GM03348 (cell line): ENCODE measurements at regions not wholly inside any gene's neighbourhood (a gene's known extent, or its start where the extent isn't known, plus 50 kb on each side); places are given as distances from the start of the nearest gene placed in this dataset.
"Not testable (repeated sequence)": the region's sequence is repeated elsewhere in the genome, so short reads cannot be mapped to it uniquely, and the experiment has no call there.

ENCODE experiments used
- DNase-seq: peaks from one replicate; pipeline ENCODE4 v3.0.0; 2012; ENCODE audit warnings: low spot score

DNA sequence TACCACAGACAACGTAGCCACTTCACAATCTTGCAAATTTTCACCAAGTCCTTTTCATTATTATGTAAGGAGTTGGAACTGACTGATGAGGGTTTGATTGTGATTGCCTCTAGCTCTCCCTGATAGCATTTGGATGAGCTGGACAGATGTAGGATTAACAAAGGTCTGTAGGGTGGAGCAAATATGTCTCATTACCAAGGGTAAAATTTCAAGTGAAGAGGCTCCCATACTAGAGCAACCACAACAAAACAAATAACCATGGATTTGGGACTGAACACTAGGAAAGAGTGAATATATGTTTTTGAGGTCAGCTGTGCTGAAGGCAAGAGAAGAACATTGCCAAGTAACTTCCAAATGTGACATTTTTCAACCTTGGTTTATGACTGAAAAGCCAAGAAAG is 281.7 kb downstream of the NEBL start:
- DNase-seq: no peak

DNA sequence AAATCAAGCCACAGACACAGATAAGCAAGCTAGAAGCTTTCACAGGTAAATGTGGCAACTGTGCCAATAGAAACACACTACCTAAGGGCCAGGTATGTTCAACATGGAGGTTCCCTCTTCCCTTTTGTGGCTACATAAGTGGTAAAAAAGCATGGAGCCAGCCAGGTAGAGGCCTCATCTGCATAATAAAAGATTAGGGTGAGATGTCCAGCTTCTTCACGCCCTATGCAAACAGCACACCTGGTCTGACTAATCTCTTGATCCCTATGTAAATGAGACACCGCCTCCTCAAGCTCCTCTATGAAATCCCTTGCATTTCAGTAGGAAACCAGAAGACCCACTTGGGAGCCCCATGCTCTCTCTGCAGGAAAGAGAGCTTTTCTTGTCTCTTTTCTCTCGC is 282.2 kb downstream of the NEBL start:
- no peak for DNase-seq

DNA sequence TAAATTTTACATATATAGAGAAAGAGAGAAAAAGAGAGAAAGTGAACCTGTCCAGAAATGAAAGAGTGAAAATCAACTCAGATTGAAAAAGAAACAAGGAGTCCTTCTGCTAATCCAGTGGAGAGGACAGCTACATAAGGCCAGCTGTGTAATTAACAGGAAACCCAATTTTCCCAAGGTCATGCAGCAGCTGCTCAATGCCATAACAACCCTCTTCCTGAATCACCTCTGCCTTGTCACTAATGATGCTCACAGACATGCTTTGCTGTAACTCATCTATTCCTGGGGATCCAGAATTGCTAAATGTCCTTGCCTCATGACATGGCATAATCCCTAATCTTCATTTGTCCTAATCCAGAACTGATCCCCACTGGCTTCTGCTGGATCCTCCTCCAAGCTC is 288.6 kb downstream of the NEBL start:
- no peak for DNase-seq

- DNase-seq: no peak
Measured at GRCh38 chr10:20606985-20607384, 290.1 kb downstream of the NEBL start.

DNA sequence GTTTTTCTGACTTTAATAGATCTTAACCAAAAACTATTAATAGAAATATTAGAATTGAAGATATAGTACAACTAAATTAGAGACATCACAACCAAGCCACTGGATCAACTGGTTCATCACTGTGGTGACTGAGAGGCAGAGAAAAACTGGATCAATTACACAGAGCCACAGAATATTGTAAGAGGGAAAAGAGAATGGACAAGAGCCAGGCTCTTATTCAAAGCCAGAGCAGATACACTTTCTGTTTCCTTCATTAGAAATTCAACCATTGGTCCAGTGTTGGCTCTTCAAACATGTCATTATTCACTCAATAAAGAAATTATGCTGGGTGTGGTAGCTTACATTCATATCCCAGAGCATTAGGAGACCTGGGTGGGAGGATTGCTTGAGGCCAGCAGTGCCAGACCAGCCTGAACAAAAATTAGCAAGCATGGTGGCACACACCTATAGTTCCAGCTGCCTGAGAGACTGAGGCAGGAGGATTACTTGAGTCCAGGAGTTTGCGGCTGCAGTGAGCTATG is 295.1 kb downstream of the NEBL start:
- DNase-seq: no peak

DNA sequence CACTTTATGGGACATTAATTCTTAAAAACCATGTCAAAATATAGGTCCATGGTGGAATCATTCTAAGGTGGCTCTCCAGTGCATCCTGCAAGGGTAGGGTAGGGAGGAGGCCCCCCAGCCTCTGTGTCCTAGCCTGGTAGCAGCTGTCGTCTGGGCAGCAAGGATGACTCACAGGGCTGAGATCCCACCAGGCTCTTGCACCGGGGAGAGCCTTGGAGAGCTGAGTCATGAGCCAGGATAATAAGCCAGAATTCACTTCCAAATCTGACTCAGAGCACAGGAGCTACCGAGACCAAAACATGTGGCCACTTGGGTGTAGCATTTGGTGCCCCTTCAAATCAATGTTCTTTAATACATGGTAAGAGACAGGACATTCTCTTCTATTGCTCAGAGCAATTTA is 298.5 kb downstream of the NEBL start:
- DNase-seq: peak; percentile 24

DNA sequence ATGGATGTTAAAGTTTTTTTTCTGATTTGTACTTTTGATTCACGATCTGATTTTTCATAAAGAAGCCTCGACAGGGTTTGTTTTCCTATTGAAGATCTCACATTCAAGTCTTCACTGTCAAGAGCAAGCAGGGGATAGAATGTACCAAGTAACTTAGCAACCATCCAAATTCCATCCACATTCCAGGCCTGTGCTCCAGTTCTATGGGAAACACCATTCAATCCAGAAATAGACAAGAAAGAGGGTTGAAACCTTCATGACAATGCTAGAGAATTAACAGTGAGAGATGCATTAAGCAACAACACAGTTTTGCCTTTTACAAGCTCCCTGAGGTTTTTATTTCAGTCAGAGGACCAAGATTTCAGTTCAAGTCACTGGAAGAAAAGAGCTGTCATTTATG is 300.2 kb downstream of the NEBL start:
- DNase-seq: no peak

DNA sequence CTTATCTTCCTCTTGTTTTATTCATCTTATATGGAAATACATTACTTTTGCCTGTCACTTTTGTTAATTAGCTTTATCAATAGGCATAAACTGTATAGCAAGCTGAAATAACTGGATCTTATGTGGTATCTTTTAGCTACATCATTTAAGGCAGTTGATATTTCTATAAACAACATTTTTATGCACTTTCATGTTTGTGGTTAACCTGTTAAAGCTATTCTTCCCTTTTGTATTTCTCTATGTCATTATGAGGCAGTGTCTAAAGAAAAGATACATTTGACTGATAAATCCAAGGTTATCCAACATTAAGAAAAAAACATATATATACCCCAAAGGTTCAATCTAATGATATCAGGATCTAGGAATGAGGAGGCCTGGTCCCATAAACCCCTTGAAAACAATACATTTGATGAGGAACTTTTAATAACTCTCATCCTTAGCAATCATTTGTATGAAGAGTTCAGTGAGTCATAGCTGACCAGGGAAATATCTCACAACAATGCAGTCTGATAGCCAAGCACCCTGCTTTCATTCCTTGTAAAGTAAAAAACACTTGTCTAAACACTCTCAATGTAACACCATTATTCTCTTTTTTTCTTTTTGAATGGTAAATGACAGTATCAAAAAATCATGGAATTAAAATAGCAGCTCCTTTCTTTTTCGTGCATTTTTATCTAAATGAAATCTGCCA is 300.9 kb downstream of the NEBL start:
- DNase-seq: no peak

DNA sequence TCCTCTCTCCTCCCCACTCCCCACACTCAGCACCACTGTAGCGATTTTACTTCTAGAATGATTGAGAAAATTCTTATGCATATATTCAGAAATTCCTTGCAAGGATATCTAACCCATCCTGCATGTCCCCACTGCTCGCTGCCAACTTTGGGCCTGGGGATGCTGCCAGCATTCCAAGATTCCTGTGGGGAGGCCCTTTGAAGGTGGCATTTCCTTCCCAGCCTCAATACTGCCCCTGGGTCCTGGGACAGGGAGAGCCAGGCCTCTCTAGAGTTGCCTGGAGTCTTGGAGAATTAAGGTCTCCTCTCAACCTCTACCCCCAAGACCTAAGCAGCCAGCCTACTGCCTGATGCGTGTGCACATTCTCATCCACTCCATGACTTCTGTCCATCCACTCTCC is 303.5 kb downstream of the NEBL start:
- DNase-seq: no peak

- DNase-seq: no peak
Measured at GRCh38 chr10:20582041-20582440, 315.1 kb downstream of the NEBL start.

DNA sequence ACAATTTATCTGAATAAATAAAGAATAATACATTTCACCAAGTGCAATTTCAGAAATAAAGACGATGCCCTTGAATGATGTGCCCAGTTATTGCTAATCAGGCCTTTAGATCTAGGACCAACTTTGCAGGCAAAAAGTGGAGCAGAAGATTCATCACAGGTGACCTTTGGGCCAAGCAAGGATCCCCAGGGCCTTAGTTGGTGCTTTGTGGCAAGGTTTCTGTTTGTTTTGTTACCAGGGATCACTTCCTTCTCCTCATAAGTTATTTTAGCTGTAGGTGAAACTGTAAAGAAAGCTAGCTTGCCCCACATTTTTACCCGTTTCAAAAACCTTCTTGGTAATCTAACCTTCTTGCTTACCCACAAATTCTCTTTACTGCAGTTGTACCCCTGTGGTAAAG is 323.2 kb downstream of the NEBL start:
- DNase-seq: no peak

- DNase-seq: not testable (repeated sequence)
Measured at GRCh38 chr10:20555990-20556389, 341.1 kb downstream of the NEBL start.

DNA sequence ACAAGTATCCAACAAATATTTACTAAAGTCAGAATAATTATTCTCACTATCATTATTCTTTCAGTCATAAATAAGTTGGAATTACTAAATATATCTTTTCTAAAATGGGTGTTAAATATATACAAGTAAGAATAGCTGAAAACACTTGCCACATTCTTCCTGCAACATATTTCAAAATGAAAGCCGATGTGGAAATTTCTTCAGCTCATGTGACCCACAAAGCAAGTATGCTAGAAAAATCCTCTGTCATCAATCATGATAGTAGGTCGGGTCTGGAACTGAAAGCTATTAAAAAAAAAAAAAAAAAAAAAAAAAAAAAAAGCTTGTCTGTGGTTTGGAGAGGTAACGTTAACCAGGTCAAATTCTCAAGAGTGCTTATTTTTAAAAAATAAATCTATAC is 344.7 kb downstream of the NEBL start:
- no peak for DNase-seq

DNA sequence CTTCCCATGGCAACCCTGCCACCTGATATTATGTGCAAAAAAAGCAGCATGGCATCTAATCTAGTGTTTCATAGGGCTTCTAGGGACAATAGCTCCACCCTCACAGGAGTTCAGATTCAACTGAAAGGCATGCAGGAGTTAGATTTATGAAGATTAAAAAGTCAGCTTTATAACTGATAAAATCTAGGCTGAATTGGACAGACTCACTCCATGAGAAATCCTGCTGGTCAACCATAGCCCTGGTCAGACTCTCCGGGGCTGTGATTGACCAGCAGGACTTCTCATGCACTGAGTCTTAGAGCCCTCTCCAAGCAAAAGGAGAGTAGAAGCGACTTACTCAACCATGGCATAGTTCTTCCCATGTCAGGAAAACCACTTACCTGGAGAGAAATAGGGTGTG is 345.4 kb downstream of the NEBL start:
- no peak for DNase-seq

- DNase-seq: no peak
Measured at GRCh38 chr10:20535897-20536881, 360.9 kb downstream of the NEBL start.

GRCh38 chr10:20531241-20531883 is 365.7 kb downstream of the NEBL start:
- not testable (repeated sequence) for DNase-seq

GRCh38 chr10:20521186-20521585 is 375.9 kb downstream of the NEBL start:
- no peak for DNase-seq

DNA sequence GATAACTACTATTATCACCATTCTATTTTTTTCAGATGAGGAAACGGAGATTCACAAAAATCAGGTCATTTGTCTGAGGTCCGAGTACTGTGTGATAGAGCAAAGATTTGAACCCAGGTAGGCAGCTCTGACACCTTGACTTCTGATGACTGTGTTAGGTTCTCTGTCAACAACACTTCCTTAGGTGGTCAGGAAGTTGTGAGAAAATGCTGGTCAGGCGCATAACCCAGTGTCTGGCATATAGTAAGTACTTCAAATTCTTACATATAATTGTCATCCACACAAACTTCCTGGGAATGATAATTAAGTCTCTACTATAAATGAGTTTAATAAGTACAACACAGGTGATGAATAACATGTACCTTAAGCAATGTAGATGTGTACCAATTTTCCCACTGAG is 381.5 kb downstream of the NEBL start:
- DNase-seq: no peak

DNA sequence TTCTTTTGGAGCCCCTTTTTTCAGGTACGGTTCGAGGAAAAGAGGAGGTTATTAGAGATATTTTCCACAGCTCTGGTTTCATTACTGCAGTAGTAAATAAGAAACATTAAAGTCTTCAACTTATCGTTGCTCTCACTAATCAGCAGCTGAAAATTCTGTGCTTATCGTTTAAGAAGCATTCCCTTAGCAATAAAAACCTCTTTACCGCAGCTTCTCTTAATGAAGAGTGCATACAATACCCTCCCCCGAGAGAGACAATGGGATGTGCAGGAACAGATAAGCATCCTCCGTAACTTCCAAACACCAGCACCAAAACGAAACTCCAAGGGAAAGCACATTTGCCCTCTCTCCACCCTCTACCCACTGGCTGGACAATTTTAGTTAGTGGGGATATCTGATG is 384.5 kb downstream of the NEBL start:
- no peak for DNase-seq

GRCh38 chr10:20508921-20509320 is 388.2 kb downstream of the NEBL start:
- DNase-seq: no peak

DNA sequence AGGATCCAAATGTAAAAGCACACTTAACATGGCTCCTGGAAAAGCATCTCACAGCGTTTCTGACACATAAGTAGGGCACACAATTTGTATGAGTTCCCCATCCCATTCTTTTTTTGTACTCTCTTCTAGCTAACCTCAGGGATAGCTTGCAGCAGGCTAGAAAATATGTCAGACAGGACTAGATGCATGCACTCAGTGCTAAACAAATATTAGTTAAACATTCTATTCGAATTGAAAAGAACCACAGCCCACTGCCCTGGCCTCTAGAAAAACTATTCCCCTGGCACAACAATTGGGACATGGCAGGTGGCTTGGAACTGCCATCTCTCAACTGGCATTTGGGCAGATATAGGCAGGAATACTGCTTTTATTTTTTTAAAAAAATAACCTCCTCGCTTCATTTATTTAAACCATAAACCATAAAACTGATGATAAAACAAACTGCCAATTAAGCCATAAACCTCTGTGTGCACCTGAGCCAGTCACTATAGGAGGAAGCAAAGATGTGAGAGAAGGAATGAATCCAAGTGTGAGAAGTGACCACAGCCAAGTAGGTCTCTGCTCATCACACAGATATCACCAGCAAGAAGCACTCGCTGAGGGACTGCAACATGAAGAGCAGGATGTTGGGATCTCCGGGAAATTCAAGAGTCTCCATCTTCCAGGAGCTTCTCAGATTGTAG is 394.1 kb downstream of the NEBL start:
- no peak for DNase-seq

DNA sequence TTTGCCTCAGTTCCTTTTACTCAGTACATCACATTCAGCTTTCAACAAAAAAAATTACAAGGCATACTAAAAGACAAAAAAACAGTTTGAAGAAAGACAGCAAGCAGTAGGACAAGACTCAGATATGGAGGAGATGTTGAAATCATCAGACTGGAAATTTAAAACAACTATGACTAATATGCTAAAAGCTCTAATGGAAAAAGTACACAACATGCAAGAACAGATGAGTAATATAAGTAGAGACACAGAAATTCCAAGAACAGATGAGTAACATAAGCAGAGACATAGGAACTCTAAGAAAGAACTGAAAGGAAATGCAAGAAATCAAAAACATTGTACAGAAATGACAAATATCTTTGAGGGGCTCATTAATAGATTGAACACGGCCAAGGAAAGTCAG is 402.6 kb downstream of the NEBL start:
- DNase-seq: no peak
